PC-3 (cell line): ENCODE measurements at regions not wholly inside any gene's neighbourhood (a gene's known extent, or its start where the extent isn't known, plus 50 kb on each side); places are given as distances from the start of the nearest gene placed in this dataset.

Experiments
- ATAC-seq: fragments of 200-7000 bp; cut with Tn5 transposase; 2 replicates; pipeline ENCODE4 v1.9.1; 2020; ENCODE audit warnings: mild to moderate bottlenecking, moderate library complexity
- BruUV-seq: library from RNA; stranded (reverse); fragments of 400-500 nt; replicated peaks from 2 replicates; lab custom pipeline; 2021; lab: Mats Ljungman, UMichigan
- CTCF ChIA-PET: fragments of 300-600 bp; sonication (Branson Sonifier 250); formaldehyde crosslinking; loops from one replicate; lab custom pipeline; 2022; ENCODE audit warnings: antibody characterized with exemption; lab: Charles Lee
- POLR2A ChIA-PET: fragments of 300-600 bp; sonication (Branson Sonifier 250); formaldehyde crosslinking; loops from one replicate; lab custom pipeline; 2022; ENCODE audit warnings: antibody characterized with exemption; ENCODE audit not compliant: unreplicated experiment; lab: Charles Lee
- DNase-seq: peaks from one replicate; pipeline ENCODE4 v3.0.0-alpha.2; 2015
- H2AFZ ChIP-seq: fragments of 300-600 bp; sonication (generic); 2 replicates; pipeline ENCODE4 v1.6.0; 2016; ENCODE audit warnings: antibody characterized with exemption, low read length
- H3F3A ChIP-seq: fragments of 300-600 bp; sonication (generic); one replicate; pipeline ENCODE4 v1.6.0; 2017; ENCODE audit warnings: antibody characterized with exemption, low read length, control low read depth, mild to moderate bottlenecking; ENCODE audit not compliant: unreplicated experiment
- H3K27ac ChIP-seq: fragments of 300-600 bp; sonication (generic); 2 replicates; pipeline ENCODE4 v1.5.1; 2016; ENCODE audit warnings: mild to moderate bottlenecking, low read length
- H3K27me3 ChIP-seq: fragments of 300-600 bp; sonication (generic); 2 replicates; pipeline ENCODE4 v1.6.1; 2016; ENCODE audit warnings: low read length, mixed read lengths
- H3K36me3 ChIP-seq: fragments of 300-600 bp; sonication (generic); 2 replicates; pipeline ENCODE4 v1.6.1; 2016; ENCODE audit warnings: low read depth, mixed run types, low read length, mixed read lengths
- H3K4me1 ChIP-seq: fragments of 300-600 bp; sonication (generic); 2 replicates; pipeline ENCODE4 v1.5.1; 2016; ENCODE audit warnings: low read length; ENCODE audit not compliant: insufficient read depth
- H3K4me2 ChIP-seq: fragments of 300-600 bp; sonication (generic); 2 replicates; pipeline ENCODE4 v1.6.0; 2016; ENCODE audit warnings: low read length
- H3K4me3 ChIP-seq: fragments of 300-600 bp; sonication (generic); 2 replicates; pipeline ENCODE4 v1.5.1; 2016; ENCODE audit warnings: mild to moderate bottlenecking, low read length, mixed read lengths
- H3K79me2 ChIP-seq: fragments of 300-600 bp; sonication (generic); 2 replicates; pipeline ENCODE4 v1.6.1; 2017; ENCODE audit warnings: low read length, mixed read lengths
- H3K9ac ChIP-seq: fragments of 300-600 bp; sonication (generic); 2 replicates; pipeline ENCODE4 v1.6.0; 2016; ENCODE audit warnings: mild to moderate bottlenecking, low read length
- H3K9me2 ChIP-seq: fragments of 300-600 bp; sonication (generic); replicated peaks from 2 replicates; pipeline ENCODE4 v1.6.1; 2016; ENCODE audit warnings: mixed run types, low read length, mixed read lengths
- H3K9me3 ChIP-seq: fragments of 300-600 bp; sonication (generic); 2 replicates; pipeline ENCODE4 v1.6.1; 2016; ENCODE audit warnings: low read length, mixed read lengths
- H4K20me1 ChIP-seq: fragments of 300-600 bp; sonication (generic); 2 replicates; pipeline ENCODE4 v1.6.1; 2016; ENCODE audit warnings: low read length, mixed read lengths
- EZH2 ChIP-seq: fragments of 300-600 bp; sonication (generic); IDR thresholded peaks from one replicate; pipeline ENCODE4 v1.6.1; 2017; ENCODE audit warnings: antibody characterized with exemption, mild to moderate bottlenecking, low read length; ENCODE audit not compliant: unreplicated experiment
- EZH2phosphoT487 ChIP-seq: fragments of 300-600 bp; sonication (generic); IDR thresholded peaks from 2 replicates; pipeline ENCODE4 v1.6.1; 2018; ENCODE audit warnings: mild to moderate bottlenecking, antibody characterized with exemption, low read length, borderline replicate concordance
- intact Hi-C: fragments of 100-400 bp; cut with micrococcal nuclease; formaldehyde crosslinking; loops from 2 replicates; pipeline ENCODE4 v1.9.0; 2023
- TF ChIP-seq, protein P1 (sequence below): fragments of 300-600 bp; sonication (generic); conservative IDR thresholded peaks from 2 replicates; pipeline ENCODE4 v1.5.1; 2017; ENCODE audit warnings: antibody characterized with exemption, low read depth, mild to moderate bottlenecking, low read length

DNA sequence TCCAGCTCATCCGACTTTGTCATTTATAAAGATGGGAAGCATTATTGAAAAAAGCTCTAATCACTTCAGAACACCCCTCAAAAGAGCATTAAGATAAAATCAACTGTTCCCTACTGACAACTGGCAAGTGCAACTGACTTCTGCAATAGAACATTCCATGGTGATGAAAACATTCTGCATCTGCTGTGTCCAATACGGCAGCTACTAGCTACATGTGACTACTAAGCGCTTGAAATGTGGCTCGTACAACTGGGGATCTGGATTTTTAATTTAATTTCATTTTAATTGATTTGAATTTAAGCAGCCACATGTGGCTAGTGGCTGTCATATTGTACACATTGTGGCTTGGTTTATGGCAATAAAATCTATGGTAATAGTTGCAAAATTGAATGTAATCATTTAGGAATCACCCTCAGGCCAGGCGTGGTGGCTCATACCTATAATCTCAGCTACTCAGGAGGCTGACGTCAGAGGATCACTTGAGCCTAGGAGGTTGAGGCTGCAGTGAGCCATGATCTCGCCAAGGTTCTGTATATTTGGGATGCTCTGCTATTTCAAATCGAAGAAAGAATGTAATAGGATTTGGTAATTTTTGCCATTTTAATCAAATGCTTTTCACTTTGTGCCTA, 390.3 kb downstream of the GABRB3 start:
- no peaks in the 10 kb centered on the region for H3K4me1 ChIP-seq
- H3K79me2 ChIP-seq: no peaks in the 10 kb centered on the region
- H4K20me1 ChIP-seq: no peaks in the 10 kb centered on the region
- H3K36me3 ChIP-seq: no peaks in the 10 kb centered on the region
- no TSS peak for BruUV-seq
- no peak overlapping the region for H3K4me2 ChIP-seq
- no peak overlapping the region for H3K4me3 ChIP-seq
- DNase-seq (peak; percentile 20), ATAC-seq (no peak)
- no peak overlapping the region for H2AFZ ChIP-seq
- no peak overlapping the region for H3K27ac ChIP-seq
- H3K9me2 ChIP-seq: no peaks in the 10 kb centered on the region
- H3F3A ChIP-seq: no peaks in the 10 kb centered on the region
- POLR2A ChIA-PET: no interaction called here
- no peak overlapping the region for H3K9ac ChIP-seq
- TF ChIP-seq EZH2 (no peak), EZH2phosphoT487 (no peak)
- TF ChIP-seq, protein P1, sequence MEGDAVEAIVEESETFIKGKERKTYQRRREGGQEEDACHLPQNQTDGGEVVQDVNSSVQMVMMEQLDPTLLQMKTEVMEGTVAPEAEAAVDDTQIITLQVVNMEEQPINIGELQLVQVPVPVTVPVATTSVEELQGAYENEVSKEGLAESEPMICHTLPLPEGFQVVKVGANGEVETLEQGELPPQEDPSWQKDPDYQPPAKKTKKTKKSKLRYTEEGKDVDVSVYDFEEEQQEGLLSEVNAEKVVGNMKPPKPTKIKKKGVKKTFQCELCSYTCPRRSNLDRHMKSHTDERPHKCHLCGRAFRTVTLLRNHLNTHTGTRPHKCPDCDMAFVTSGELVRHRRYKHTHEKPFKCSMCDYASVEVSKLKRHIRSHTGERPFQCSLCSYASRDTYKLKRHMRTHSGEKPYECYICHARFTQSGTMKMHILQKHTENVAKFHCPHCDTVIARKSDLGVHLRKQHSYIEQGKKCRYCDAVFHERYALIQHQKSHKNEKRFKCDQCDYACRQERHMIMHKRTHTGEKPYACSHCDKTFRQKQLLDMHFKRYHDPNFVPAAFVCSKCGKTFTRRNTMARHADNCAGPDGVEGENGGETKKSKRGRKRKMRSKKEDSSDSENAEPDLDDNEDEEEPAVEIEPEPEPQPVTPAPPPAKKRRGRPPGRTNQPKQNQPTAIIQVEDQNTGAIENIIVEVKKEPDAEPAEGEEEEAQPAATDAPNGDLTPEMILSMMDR: no peak
- H3K9me3 ChIP-seq: no peaks in the 10 kb centered on the region
- CTCF ChIA-PET: no interaction called here
- H3K27me3 ChIP-seq: peaks cover 14% of the 10 kb centered on the region
- intact Hi-C loops: no loop called here

DNA sequence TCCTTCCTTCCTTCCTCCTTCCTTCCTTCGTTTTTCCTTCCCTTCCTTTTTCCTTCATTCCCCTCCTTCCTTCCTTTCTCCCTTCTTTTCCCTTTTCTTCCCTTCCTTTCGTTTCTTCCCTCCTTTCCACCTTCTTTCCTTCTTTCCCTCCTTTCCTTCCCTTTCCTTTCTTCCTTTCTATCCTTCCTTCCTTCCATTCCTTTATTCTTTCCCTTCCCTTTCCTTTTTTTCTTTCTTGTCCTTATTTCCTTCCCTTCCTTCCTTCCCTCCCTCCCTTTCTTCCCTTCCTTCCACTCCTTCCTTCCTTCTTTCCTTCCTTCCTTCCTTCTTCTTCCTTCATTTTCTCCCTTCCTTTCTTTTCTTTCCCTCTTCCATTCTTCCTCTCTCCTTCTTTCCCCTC, 394.6 kb downstream of the GABRB3 start:
- H3K9me3 ChIP-seq: peaks cover 22% of the 10 kb centered on the region
- no peak overlapping the region for H3K4me3 ChIP-seq
- DNase-seq (no peak), ATAC-seq (no peak)
- intact Hi-C loops: no loop called here
- H3K9ac ChIP-seq: no peak overlapping the region
- no peaks in the 10 kb centered on the region for H4K20me1 ChIP-seq
- no peak for TF ChIP-seq EZH2
- TF ChIP-seq, protein P1: no peak
- no peak for TF ChIP-seq EZH2phosphoT487
- no peaks in the 10 kb centered on the region for H3K9me2 ChIP-seq
- H3K4me2 ChIP-seq: no peak overlapping the region
- ChIA-PET POLR2A (no interaction called here), CTCF (no interaction called here)
- H3K79me2 ChIP-seq: no peaks in the 10 kb centered on the region
- no peaks in the 10 kb centered on the region for H3K4me1 ChIP-seq
- no peaks in the 10 kb centered on the region for H3F3A ChIP-seq
- no peaks in the 10 kb centered on the region for H3K27me3 ChIP-seq
- no TSS peak for BruUV-seq
- H2AFZ ChIP-seq: no peak overlapping the region
- H3K36me3 ChIP-seq: no peaks in the 10 kb centered on the region
- no peak overlapping the region for H3K27ac ChIP-seq

- Histone ChIP-seq H3K27me3 (no peaks in the 10 kb centered on the region), H3K27ac (no peak overlapping the region), H3K79me2 (no peaks in the 10 kb centered on the region), H3K9me3 (peaks cover 22% of the 10 kb centered on the region), H3K9me2 (no peaks in the 10 kb centered on the region), H3K9ac (no peak overlapping the region), H3K4me1 (no peaks in the 10 kb centered on the region), H2AFZ (no peak overlapping the region), H3K36me3 (no peaks in the 10 kb centered on the region), H3K4me2 (no peak overlapping the region), H4K20me1 (no peaks in the 10 kb centered on the region), H3K4me3 (no peak overlapping the region), H3F3A (no peaks in the 10 kb centered on the region)
- ChIA-PET CTCF (no interaction called here), POLR2A (no interaction called here)
- TF ChIP-seq EZH2 (no peak), EZH2phosphoT487 (no peak)
- TF ChIP-seq, protein P1: no peak
- intact Hi-C loops: no loop called here
- BruUV-seq: no TSS peak
- ATAC-seq: no peak
- no peak for DNase-seq
These were observed 396.6 kb downstream of the GABRB3 start for GRCh38 chr15:26376243-26376642.
